ENCODE measurements at regions not wholly inside any gene's neighbourhood (a gene's known extent, or its start where the extent isn't known, plus 50 kb on each side); places are given as distances from the start of the nearest gene placed in this dataset.

GRCh38 chr12:4011597-4011996, 138.4 kb upstream of the PARP11 start:
- H3K27me3 ChIP-seq: no peaks in the 10 kb centered on the region
- H3K27ac ChIP-seq: no peak overlapping the region

GRCh38 chr12:4009979-4010704, 136.9 kb upstream of the PARP11 start:
- no peak for DNase-seq (ENCODE audit: low spot score in 2 of 2)
- no peak for TF ChIP-seq CTCF (IDR thresholded peaks at IDR 0.05)
- no peaks in the 10 kb centered on the region for H3K4me1 ChIP-seq

More at GRCh38 chr12:4011597-4011996, 138.4 kb upstream of the PARP11 start:
- H3K4me3 ChIP-seq: no peak overlapping the region
- H3K4me1 ChIP-seq: no peaks in the 10 kb centered on the region
- H3K36me3 ChIP-seq: no peaks in the 10 kb centered on the region
- H3K9me3 ChIP-seq: no peaks in the 10 kb centered on the region
- TF ChIP-seq CTCF (IDR thresholded peaks at IDR 0.05): no peak
- no peak for DNase-seq (ENCODE audit: low spot score in 2 of 2)
- intact Hi-C loops (cut with DNase I): no loop called here

GRCh38 chr12:4006743-4007142, 133.5 kb upstream of the PARP11 start:
- Histone ChIP-seq H3K27ac (no peak overlapping the region), H3K36me3 (no peaks in the 10 kb centered on the region), H3K4me1 (no peaks in the 10 kb centered on the region), H3K9me3 (no peaks in the 10 kb centered on the region), H3K4me3 (no peak overlapping the region), H3K27me3 (no peaks in the 10 kb centered on the region)
- peak in 1 of 2 donors; percentile 4 for DNase-seq (ENCODE audit: low spot score in 2 of 2)
- intact Hi-C loops (cut with DNase I): no loop called here
- TF ChIP-seq CTCF (IDR thresholded peaks at IDR 0.05): no peak

More at GRCh38 chr12:4009979-4010704, 136.9 kb upstream of the PARP11 start:
- intact Hi-C loops (cut with DNase I): no loop called here
- H3K27ac ChIP-seq: no peak overlapping the region
- no peak overlapping the region for H3K4me3 ChIP-seq
- H3K9me3 ChIP-seq: no peaks in the 10 kb centered on the region
- no peaks in the 10 kb centered on the region for H3K36me3 ChIP-seq
- no peaks in the 10 kb centered on the region for H3K27me3 ChIP-seq

- no peak overlapping the region for H3K4me3 ChIP-seq
- TF ChIP-seq CTCF (IDR thresholded peaks at IDR 0.05): no peak
- peak in 1 of 2 donors; percentile 21 for DNase-seq (ENCODE audit: low spot score in 2 of 2)
- H3K9me3 ChIP-seq: no peaks in the 10 kb centered on the region
- H3K36me3 ChIP-seq: no peaks in the 10 kb centered on the region
- H3K4me1 ChIP-seq: no peaks in the 10 kb centered on the region
- intact Hi-C loops (cut with DNase I): no loop called here
- H3K27ac ChIP-seq: no peak overlapping the region
- H3K27me3 ChIP-seq: no peaks in the 10 kb centered on the region
Observed at GRCh38 chr12:4005851-4006430, 132.7 kb upstream of the PARP11 start.

GRCh38 chr12:4003576-4003975, 130.4 kb upstream of the PARP11 start:
- intact Hi-C loops (cut with DNase I): no loop called here

More at GRCh38 chr12:4003576-4003975, 130.4 kb upstream of the PARP11 start:
- no peaks in the 10 kb centered on the region for H3K4me1 ChIP-seq
- DNase-seq (ENCODE audit: low spot score in 2 of 2): no peak
- H3K27ac ChIP-seq: no peak overlapping the region
- no peaks in the 10 kb centered on the region for H3K9me3 ChIP-seq
- no peak overlapping the region for H3K4me3 ChIP-seq
- no peaks in the 10 kb centered on the region for H3K36me3 ChIP-seq
- H3K27me3 ChIP-seq: no peaks in the 10 kb centered on the region
- TF ChIP-seq CTCF (IDR thresholded peaks at IDR 0.05): no peak

All from ascending aorta (tissue), 2 donors.